ENCODE measurements at regions not wholly inside any gene's neighbourhood (a gene's known extent, or its start where the extent isn't known, plus 50 kb on each side); places are given as distances from the start of the nearest gene placed in this dataset.

GRCh38 chr16:65869261-65869660, 497.2 kb upstream of the CDH5 start:
- no peak for TF ChIP-seq EZH2 (IDR thresholded peaks at IDR 0.05; ENCODE audit: borderline replicate concordance)
- TF ChIP-seq CTCF (IDR thresholded peaks at IDR 0.05; ENCODE audit: poor library complexity) = no peak
